ENCODE measurements at regions not wholly inside any gene's neighbourhood (a gene's known extent, or its start where the extent isn't known, plus 50 kb on each side); places are given as distances from the start of the nearest gene placed in this dataset.

GRCh38 chr12:40635141-40635731 lies 57.0 kb upstream of the CNTN1 start:
- DNase-seq = no peak
- no TSS peak for BruUV-seq (replicated peaks)
- Mint-ChIP-seq H3K9me3 (ENCODE audit: low read depth, unreplicated experiment) (peaks cover 1% of the 10 kb centered on the region), H3K4me1 (ENCODE audit: low read depth, unreplicated experiment) (no peaks in the 10 kb centered on the region), H3K27me3 (ENCODE audit: unreplicated experiment) (no peaks in the 10 kb centered on the region), H3K36me3 (ENCODE audit: insufficient read depth, unreplicated experiment) (no peaks in the 10 kb centered on the region), H3K27ac (ENCODE audit: unreplicated experiment) (no peak overlapping the region), H3K4me3 (ENCODE audit: low read depth, unreplicated experiment) (no peak overlapping the region)
- CTCF ChIA-PET = no interaction called here
- intact Hi-C loops (cut with micrococcal nuclease; ENCODE audit: unreplicated experiment) = no loop called here
- TF ChIP-seq CTCF (IDR thresholded peaks at IDR 0.05; ENCODE audit: unreplicated experiment) = no peak
